ENCODE measurements at regions not wholly inside any gene's neighbourhood (a gene's known extent, or its start where the extent isn't known, plus 50 kb on each side); places are given as distances from the start of the nearest gene placed in this dataset.
"Not testable (repeated sequence)": the region's sequence is repeated elsewhere in the genome, so short reads cannot be mapped to it uniquely, and the experiment has no call there.

DNA sequence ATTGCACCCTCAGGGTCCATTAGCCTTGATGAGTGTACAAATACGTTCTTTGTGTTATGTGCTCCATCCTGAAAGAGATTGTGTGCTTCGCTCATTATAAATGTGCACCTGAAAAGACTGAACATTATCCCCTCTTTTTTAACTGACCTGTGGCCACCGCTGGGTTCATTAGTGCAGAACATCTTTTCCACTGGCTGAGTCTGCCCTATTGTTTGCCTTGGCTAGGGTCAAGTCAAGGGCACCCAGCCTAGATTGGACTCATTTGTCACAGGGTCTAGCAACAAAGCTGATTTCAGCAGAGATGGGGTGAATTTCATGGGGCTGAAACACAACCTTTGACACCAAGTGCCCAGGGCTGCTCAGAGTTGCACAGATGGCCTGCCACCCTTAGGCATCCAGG, 764.1 kb upstream of the ARRDC3 start:
- POLR2A ChIA-PET = no interaction called here
- H3K27ac Mint-ChIP-seq = no peak overlapping the region
- H3K9me3 Mint-ChIP-seq = no peaks in the 10 kb centered on the region
- H3K4me1 Mint-ChIP-seq = no peaks in the 10 kb centered on the region
- H3K36me3 Mint-ChIP-seq (ENCODE audit: low read depth) = no peaks in the 10 kb centered on the region
- no peaks in the 10 kb centered on the region for H3K27me3 Mint-ChIP-seq
- CTCF ChIA-PET = no interaction called here
- DNase-seq = no peak
- H3K4me3 Mint-ChIP-seq = no peak overlapping the region

DNA sequence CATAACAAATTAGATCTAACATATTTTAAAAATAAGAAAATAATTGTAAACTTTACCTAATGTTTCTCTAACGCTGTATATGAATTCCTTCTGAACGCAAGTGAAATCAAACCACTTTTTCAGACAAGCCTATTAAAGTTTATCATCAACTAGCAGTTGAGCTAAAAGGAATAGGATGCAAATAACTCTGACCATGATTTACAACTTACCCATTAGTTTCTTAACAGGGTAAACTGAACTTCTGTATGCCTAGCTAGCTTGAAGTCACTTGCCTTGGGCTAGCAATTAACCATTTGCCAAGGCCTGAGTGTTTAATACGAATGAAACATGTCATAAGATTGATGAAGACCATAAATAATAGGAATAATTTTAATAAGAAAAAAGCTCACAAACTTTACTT, 762.7 kb upstream of the ARRDC3 start:
- ChIA-PET CTCF (no interaction called here), POLR2A (no interaction called here)
- no peak for DNase-seq
- H3K4me1 Mint-ChIP-seq = no peaks in the 10 kb centered on the region
- no peaks in the 10 kb centered on the region for H3K9me3 Mint-ChIP-seq
- H3K36me3 Mint-ChIP-seq (ENCODE audit: low read depth) = no peaks in the 10 kb centered on the region
- H3K27ac Mint-ChIP-seq = no peak overlapping the region
- H3K4me3 Mint-ChIP-seq = no peak overlapping the region
- no peaks in the 10 kb centered on the region for H3K27me3 Mint-ChIP-seq

DNA sequence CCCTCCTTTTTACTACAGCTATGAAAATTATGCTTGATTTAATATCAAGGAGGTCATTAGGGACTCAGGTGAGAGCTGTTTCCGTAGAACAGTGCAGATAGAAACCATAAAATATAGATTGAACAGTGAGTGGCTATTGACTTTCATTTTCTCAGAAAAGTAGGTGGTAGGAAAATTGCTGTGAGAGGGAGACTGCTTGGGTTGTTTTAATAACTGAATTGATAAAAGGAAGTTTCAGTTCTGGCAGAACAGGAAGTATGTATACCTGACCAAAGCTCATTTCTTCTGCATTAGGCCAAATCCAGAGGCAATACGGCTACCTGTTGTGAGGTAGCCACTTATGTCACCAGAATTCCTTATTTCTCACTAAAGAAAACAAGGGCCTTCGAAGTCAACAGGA, 761.7 kb upstream of the ARRDC3 start:
- H3K4me1 Mint-ChIP-seq = no peaks in the 10 kb centered on the region
- no peak overlapping the region for H3K4me3 Mint-ChIP-seq
- CTCF ChIA-PET = no interaction called here
- H3K36me3 Mint-ChIP-seq (ENCODE audit: low read depth) = no peaks in the 10 kb centered on the region
- H3K9me3 Mint-ChIP-seq = no peaks in the 10 kb centered on the region
- H3K27ac Mint-ChIP-seq = no peak overlapping the region
- no peaks in the 10 kb centered on the region for H3K27me3 Mint-ChIP-seq
- DNase-seq = no peak
- POLR2A ChIA-PET = no interaction called here

- H3K4me3 Mint-ChIP-seq; H3K9me3 Mint-ChIP-seq; H3K36me3 Mint-ChIP-seq (ENCODE audit: low read depth); CTCF ChIA-PET; POLR2A ChIA-PET; H3K27me3 Mint-ChIP-seq; H3K27ac Mint-ChIP-seq; DNase-seq; H3K4me1 Mint-ChIP-seq: not testable (repeated sequence)
Measured at GRCh38 chr5:92132294-92132908, 749.3 kb upstream of the ARRDC3 start.

- Mint-ChIP-seq H3K9me3 (no peaks in the 10 kb centered on the region), H3K36me3 (ENCODE audit: low read depth) (no peaks in the 10 kb centered on the region), H3K27ac (no peak overlapping the region), H3K4me3 (no peak overlapping the region), H3K4me1 (no peaks in the 10 kb centered on the region), H3K27me3 (no peaks in the 10 kb centered on the region)
- no peak for DNase-seq
- CTCF ChIA-PET = no interaction called here
- POLR2A ChIA-PET = no interaction called here
Measured at GRCh38 chr5:92126182-92126581, 743.1 kb upstream of the ARRDC3 start.

DNA sequence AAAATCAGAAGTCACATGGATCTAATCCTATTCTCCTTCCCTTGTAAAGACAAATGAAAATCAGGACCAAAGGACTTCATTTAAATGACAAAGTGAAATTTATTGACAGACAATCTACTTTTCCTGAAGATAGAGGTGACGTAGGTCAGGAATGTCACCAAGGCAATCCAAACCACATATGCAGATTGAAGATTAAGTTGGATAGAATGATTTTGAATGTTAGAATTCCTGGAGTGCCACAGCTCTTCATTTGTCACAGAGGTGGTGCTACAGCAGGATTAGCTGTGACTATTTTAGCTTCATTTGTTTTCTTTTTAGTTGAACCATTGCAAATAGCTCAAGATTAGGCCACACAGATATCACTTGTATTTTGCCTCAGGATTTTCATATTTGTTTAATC, 736.0 kb upstream of the ARRDC3 start:
- no peaks in the 10 kb centered on the region for H3K9me3 Mint-ChIP-seq
- H3K4me1 Mint-ChIP-seq = no peaks in the 10 kb centered on the region
- no peak overlapping the region for H3K27ac Mint-ChIP-seq
- POLR2A ChIA-PET = no interaction called here
- no peaks in the 10 kb centered on the region for H3K36me3 Mint-ChIP-seq (ENCODE audit: low read depth)
- CTCF ChIA-PET = no interaction called here
- DNase-seq = no peak
- no peaks in the 10 kb centered on the region for H3K27me3 Mint-ChIP-seq
- no peak overlapping the region for H3K4me3 Mint-ChIP-seq

- no peak for DNase-seq
- H3K4me3 Mint-ChIP-seq = no peak overlapping the region
- no peak overlapping the region for H3K27ac Mint-ChIP-seq
- H3K9me3 Mint-ChIP-seq = no peaks in the 10 kb centered on the region
- no peaks in the 10 kb centered on the region for H3K27me3 Mint-ChIP-seq
- CTCF ChIA-PET = no interaction called here
- no peaks in the 10 kb centered on the region for H3K36me3 Mint-ChIP-seq (ENCODE audit: low read depth)
- no peaks in the 10 kb centered on the region for H3K4me1 Mint-ChIP-seq
- POLR2A ChIA-PET = no interaction called here
Measured at GRCh38 chr5:92106808-92107207, 723.7 kb upstream of the ARRDC3 start.

- Mint-ChIP-seq H3K36me3 (ENCODE audit: low read depth) (no peaks in the 10 kb centered on the region), H3K9me3 (no peaks in the 10 kb centered on the region), H3K27ac (no peak overlapping the region), H3K27me3 (no peaks in the 10 kb centered on the region), H3K4me1 (no peaks in the 10 kb centered on the region), H3K4me3 (no peak overlapping the region)
- POLR2A ChIA-PET = no interaction called here
- CTCF ChIA-PET = no interaction called here
- no peak for DNase-seq
Measured at GRCh38 chr5:92104126-92104525, 721.0 kb upstream of the ARRDC3 start.

DNA sequence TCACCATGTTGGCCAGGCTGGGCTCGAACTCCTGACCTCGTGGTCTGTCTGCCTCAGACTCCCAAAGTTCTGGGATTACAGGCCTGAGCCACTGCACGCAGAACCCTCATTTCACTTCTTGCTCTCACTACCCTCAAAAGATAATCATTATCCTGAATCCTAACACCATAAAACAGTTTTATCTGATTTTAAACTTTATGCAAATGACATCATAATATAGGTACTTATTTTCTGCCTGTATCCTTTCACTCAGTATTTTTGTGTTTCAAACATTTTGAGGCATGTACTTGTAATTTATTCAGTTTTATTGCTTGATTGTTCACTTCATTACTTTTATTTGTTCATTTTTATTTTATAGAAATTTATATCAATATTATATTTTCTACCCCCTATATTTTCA, 719.2 kb upstream of the ARRDC3 start:
- Mint-ChIP-seq H3K4me3 (no peak overlapping the region), H3K4me1 (no peaks in the 10 kb centered on the region), H3K27me3 (no peaks in the 10 kb centered on the region), H3K36me3 (ENCODE audit: low read depth) (no peaks in the 10 kb centered on the region), H3K27ac (no peak overlapping the region), H3K9me3 (no peaks in the 10 kb centered on the region)
- ChIA-PET POLR2A (no interaction called here), CTCF (no interaction called here)
- DNase-seq = no peak

- no peak overlapping the region for H3K4me3 Mint-ChIP-seq
- no peaks in the 10 kb centered on the region for H3K4me1 Mint-ChIP-seq
- CTCF ChIA-PET = no interaction called here
- H3K9me3 Mint-ChIP-seq = peaks cover 5% of the 10 kb centered on the region
- H3K27ac Mint-ChIP-seq = no peak overlapping the region
- POLR2A ChIA-PET = no interaction called here
- no peaks in the 10 kb centered on the region for H3K36me3 Mint-ChIP-seq (ENCODE audit: low read depth)
- no peak for DNase-seq
- H3K27me3 Mint-ChIP-seq = no peaks in the 10 kb centered on the region
Measured at GRCh38 chr5:92092239-92092638, 709.1 kb upstream of the ARRDC3 start.

- CTCF ChIA-PET = no interaction called here
- no peak overlapping the region for H3K27ac Mint-ChIP-seq
- DNase-seq = no peak
- no peak overlapping the region for H3K4me3 Mint-ChIP-seq
- POLR2A ChIA-PET = no interaction called here
- H3K9me3 Mint-ChIP-seq = peaks cover 3% of the 10 kb centered on the region
- H3K27me3 Mint-ChIP-seq = no peaks in the 10 kb centered on the region
- no peaks in the 10 kb centered on the region for H3K36me3 Mint-ChIP-seq (ENCODE audit: low read depth)
- no peaks in the 10 kb centered on the region for H3K4me1 Mint-ChIP-seq
Measured at GRCh38 chr5:92086059-92086811, 703.1 kb upstream of the ARRDC3 start.

DNA sequence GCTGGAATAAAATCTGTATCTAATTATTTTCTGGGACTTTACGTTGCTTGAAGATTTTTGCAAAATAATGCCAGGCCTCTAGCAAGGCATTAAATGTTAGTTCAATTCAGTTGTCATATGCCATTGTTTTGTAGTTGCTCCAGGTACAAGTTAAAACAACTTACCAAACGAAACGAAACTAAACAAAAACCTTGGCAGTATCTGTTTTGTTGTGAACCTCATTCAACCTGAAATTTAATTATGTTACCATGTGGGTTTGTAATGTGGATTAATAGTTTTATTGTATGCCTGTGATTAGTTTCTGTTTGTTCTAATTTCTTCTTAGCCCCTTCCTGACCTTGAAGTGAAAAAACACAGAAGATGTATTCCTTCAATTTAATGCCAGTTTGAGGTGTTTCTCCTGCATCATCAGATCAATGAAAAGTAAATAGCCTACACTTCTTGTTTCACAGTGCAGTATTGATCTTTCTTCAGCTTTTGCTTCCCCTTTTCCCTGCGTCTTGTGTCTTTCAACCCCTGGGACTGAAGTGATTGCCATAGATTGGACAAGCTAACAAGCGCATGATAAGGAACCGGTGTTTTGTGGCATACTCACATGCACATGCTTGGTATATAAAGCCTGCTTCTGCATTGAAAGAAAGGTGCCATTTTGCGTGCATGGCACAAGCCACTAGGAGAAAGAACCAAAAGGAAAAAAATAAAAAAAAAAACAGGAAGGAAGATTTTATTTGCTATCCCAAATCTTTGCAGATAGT, 699.0 kb upstream of the ARRDC3 start:
- ChIA-PET CTCF (no interaction called here), POLR2A (no interaction called here)
- H3K4me3 Mint-ChIP-seq = no peak overlapping the region
- H3K27ac Mint-ChIP-seq = no peak overlapping the region
- H3K9me3 Mint-ChIP-seq = no peaks in the 10 kb centered on the region
- no peaks in the 10 kb centered on the region for H3K36me3 Mint-ChIP-seq (ENCODE audit: low read depth)
- no peaks in the 10 kb centered on the region for H3K4me1 Mint-ChIP-seq
- H3K27me3 Mint-ChIP-seq = no peaks in the 10 kb centered on the region
- no peak for DNase-seq

- no peaks in the 10 kb centered on the region for H3K4me1 Mint-ChIP-seq
- ChIA-PET CTCF (no interaction called here), POLR2A (no interaction called here)
- H3K27me3 Mint-ChIP-seq = no peaks in the 10 kb centered on the region
- DNase-seq = no peak
- no peak overlapping the region for H3K27ac Mint-ChIP-seq
- no peaks in the 10 kb centered on the region for H3K9me3 Mint-ChIP-seq
- H3K36me3 Mint-ChIP-seq (ENCODE audit: low read depth) = no peaks in the 10 kb centered on the region
- no peak overlapping the region for H3K4me3 Mint-ChIP-seq
Measured at GRCh38 chr5:92070786-92071185, 687.7 kb upstream of the ARRDC3 start.

DNA sequence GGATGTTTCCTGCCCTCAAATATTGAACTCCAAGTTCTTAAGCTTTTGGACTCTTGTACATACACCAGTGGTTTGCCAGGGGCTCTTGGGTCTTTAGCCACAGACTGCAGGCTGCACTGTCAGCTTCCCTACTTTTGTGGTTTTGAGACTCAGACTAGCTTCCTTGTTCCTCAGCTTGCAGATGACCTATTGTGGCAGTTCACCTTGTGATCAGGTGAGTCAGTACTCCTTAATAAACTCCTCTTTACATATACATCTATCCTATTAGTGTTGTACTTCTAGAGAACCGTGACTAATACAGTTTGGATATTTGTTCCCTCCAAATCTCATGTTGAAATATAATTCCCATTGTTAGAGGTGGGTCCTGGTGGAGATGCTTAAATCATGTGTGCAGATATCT, 681.9 kb upstream of the ARRDC3 start:
- POLR2A ChIA-PET = no interaction called here
- no peak for DNase-seq
- Mint-ChIP-seq H3K4me1 (no peaks in the 10 kb centered on the region), H3K27me3 (no peaks in the 10 kb centered on the region), H3K9me3 (peaks cover 4% of the 10 kb centered on the region), H3K27ac (no peak overlapping the region), H3K36me3 (ENCODE audit: low read depth) (no peaks in the 10 kb centered on the region), H3K4me3 (no peak overlapping the region)
- CTCF ChIA-PET = no interaction called here

Measured in activated CD4-positive, alpha-beta T cell treated with anti-CD3 and anti-CD28 coated beads, Interleukin-2, amount 10 ng/mL, durations not matched to agents 7 days and 5 days (primary cell).